Heart left ventricle (tissue), 13 donors: ENCODE measurements at regions not wholly inside any gene's neighbourhood (a gene's known extent, or its start where the extent isn't known, plus 50 kb on each side); places are given as distances from the start of the nearest gene placed in this dataset.

Experiments used
- CTCF ChIP-seq, 12 donors: fragments of 200-600 bp; sonication (generic) in 4 of 12; IDR thresholded peaks; one replicate each; pipeline versions ENCODE4 v1.5.0 to v1.8.0; 2018 to 2022; ENCODE audit warnings: antibody characterized with exemption in 12 of 12, mild to moderate bottlenecking in 5 of 12
- POLR2A ChIP-seq, 2 donors: fragments of 450-650 bp; IDR thresholded peaks; one replicate each; pipeline ENCODE4 v1.6.1; 2017; ENCODE audit warnings: antibody characterized with exemption in 2 of 2, mild to moderate bottlenecking in 2 of 2, moderate library complexity in 2 of 2
- donor health status: ischemic (EF 13 %, LVEDD 7.1; RV severe dilation, severe dysfunction).
- donor health status: DM: no; HTN: yes; CAD: no.
- donor health status: DM: no; HTN: no; CAD: no.
- donor health status: ischemic (EF 25% LVEDD 6.9; RV normal size, moderate dysfunction).
- donor health status: ischemic (EF 25% LVEDD 5.7; RV mildly dilated, moderate dysfunction).
- donor health status: ischemic (EF 35%, LVEDD 5.7; RV mildly dilated, moderate dysfunction).
- donor health status: nonischemic (EF 11% LVEDD 7.7; RV severe dilation, severe dysfunction).
- donor health status: DM: yes; HTN: yes; CAD: no.
- donor health status: PGD.
- donor health status: ischemic (EF 29% LVEDD 5.4; RV normal size, mild dysfunction).
- donor health status: nonischemic (EF 23%, LVEDD 6.1; RV moderate dilation, normal function).

- no peak for TF ChIP-seq POLR2A (IDR thresholded peaks at IDR 0.05)
- TF ChIP-seq CTCF (IDR thresholded peaks at IDR 0.05): no peak
These were observed 209.9 kb upstream of the HMGA2 start for GRCh38 chr12:65614259-65614889.
